ENCODE measurements at regions not wholly inside any gene's neighbourhood (a gene's known extent, or its start where the extent isn't known, plus 50 kb on each side); places are given as distances from the start of the nearest gene placed in this dataset.

- Histone ChIP-seq H4K20me1 (ENCODE audit: control insufficient read depth, insufficient read depth, low read length, poor library complexity, severe bottlenecking) (no peaks in the 10 kb centered on the region), H2AFZ (ENCODE audit: insufficient read depth, low read depth, low read length, poor library complexity, severe bottlenecking) (no peak overlapping the region), H3K27me3 (replicated peaks in 1 of 4; ENCODE audit: control extremely low read depth in 1 of 4, control insufficient read depth in 3 of 4, insufficient read depth in 4 of 4, low read length in 3 of 4) (no peaks in the 10 kb centered on the region), H3K79me2 (ENCODE audit: control insufficient read depth, insufficient read depth, low read length) (no peaks in the 10 kb centered on the region), H3K27ac (ENCODE audit: low read length in 2 of 2) (no peak overlapping the region), H3K4me3 (ENCODE audit: control extremely low read depth in 1 of 5, extremely low read depth in 1 of 5, insufficient read depth in 1 of 5, low read depth in 2 of 5, low read length in 4 of 5) (no peak overlapping the region), H3K4me1 (ENCODE audit: control insufficient read depth in 2 of 2, insufficient read depth in 2 of 2, low read length in 2 of 2) (peaks cover 18 to 19% of the 10 kb centered on the region in 2 donors), H3K9ac (ENCODE audit: low read length) (no peak overlapping the region), H3K9me3 (ENCODE audit: control extremely low read depth in 1 of 3, control insufficient read depth in 2 of 3, insufficient read depth in 1 of 3, low read length in 2 of 3) (no peaks in the 10 kb centered on the region), H3K36me3 (replicated peaks in 1 of 2; ENCODE audit: control extremely low read depth in 1 of 2, control insufficient read depth in 1 of 2, extremely low read depth in 1 of 2, insufficient read depth in 2 of 2, low read length in 1 of 2) (no peaks in the 10 kb centered on the region), H3K4me2 (replicated peaks; ENCODE audit: low read depth, low read length, poor library complexity, severe bottlenecking) (no peak overlapping the region)
- POLR2A ChIA-PET = no interaction called here
- H3K9me3 Mint-ChIP-seq (ENCODE audit: insufficient read depth) = no peaks in the 10 kb centered on the region
- H3K4me1 Mint-ChIP-seq = peaks cover 21% of the 10 kb centered on the region
- DNase-seq (no peak), ATAC-seq (ENCODE audit: low read depth) (no peak)
- H3K27ac Mint-ChIP-seq = no peak overlapping the region
- WGBS (ENCODE audit: insufficient coverage) = 100% methylated on average over 1 of the region's 3 CpGs
- no peaks in the 10 kb centered on the region for H3K27me3 Mint-ChIP-seq
- no peak for TF ChIP-seq CTCF (IDR thresholded peaks at IDR 0.05)
- no peak for TF ChIP-seq EZH2 (IDR thresholded peaks at IDR 0.05; ENCODE audit: borderline replicate concordance, insufficient read depth, low read depth, low read length, poor library complexity, severe bottlenecking)
- intact Hi-C loops (cut with micrococcal nuclease) = no loop called here
- CTCF ChIA-PET = no interaction called here
- H3K4me3 Mint-ChIP-seq = no peak overlapping the region
Measured at GRCh38 chr2:144698156-144698555, 178.2 kb upstream of the ZEB2 start.

- DNase-seq = no peak
- no peak overlapping the region for H3K27ac Mint-ChIP-seq
- H2AFZ ChIP-seq (ENCODE audit: insufficient read depth, low read depth, low read length, poor library complexity, severe bottlenecking) = no peak overlapping the region
- no peak overlapping the region for H3K9ac ChIP-seq (ENCODE audit: low read length)
- no peaks in the 10 kb centered on the region for H3K4me1 ChIP-seq (ENCODE audit: control insufficient read depth in 2 of 2, insufficient read depth in 2 of 2, low read length in 2 of 2)
- H3K4me3 Mint-ChIP-seq = no peak overlapping the region
- intact Hi-C loops (cut with micrococcal nuclease) = no loop called here
- no peak overlapping the region for H3K4me3 ChIP-seq (ENCODE audit: control extremely low read depth in 1 of 5, extremely low read depth in 1 of 5, insufficient read depth in 1 of 5, low read depth in 2 of 5, low read length in 4 of 5)
- WGBS (ENCODE audit: insufficient coverage) = no CpG with 5 or more reads among the region's 1 CpG
- H3K4me1 Mint-ChIP-seq = peaks cover 1% of the 10 kb centered on the region
- ChIA-PET POLR2A (no interaction called here), CTCF (no interaction called here)
- no peak for TF ChIP-seq EZH2 (IDR thresholded peaks at IDR 0.05; ENCODE audit: borderline replicate concordance, insufficient read depth, low read depth, low read length, poor library complexity, severe bottlenecking)
- no peak for TF ChIP-seq CTCF (IDR thresholded peaks at IDR 0.05)
- no peaks in the 10 kb centered on the region for H3K27me3 Mint-ChIP-seq
- no peaks in the 10 kb centered on the region for H3K79me2 ChIP-seq (ENCODE audit: control insufficient read depth, insufficient read depth, low read length)
- H3K27me3 ChIP-seq (replicated peaks in 1 of 4; ENCODE audit: control extremely low read depth in 1 of 4, control insufficient read depth in 3 of 4, insufficient read depth in 4 of 4, low read length in 3 of 4) = no peaks in the 10 kb centered on the region
- H4K20me1 ChIP-seq (ENCODE audit: control insufficient read depth, insufficient read depth, low read length, poor library complexity, severe bottlenecking) = no peaks in the 10 kb centered on the region
- H3K9me3 ChIP-seq (ENCODE audit: control extremely low read depth in 1 of 3, control insufficient read depth in 2 of 3, insufficient read depth in 1 of 3, low read length in 2 of 3) = no peaks in the 10 kb centered on the region
- no peaks in the 10 kb centered on the region for H3K9me3 Mint-ChIP-seq (ENCODE audit: insufficient read depth)
- no peak overlapping the region for H3K27ac ChIP-seq (ENCODE audit: low read length in 2 of 2)
- H3K4me2 ChIP-seq (replicated peaks; ENCODE audit: low read depth, low read length, poor library complexity, severe bottlenecking) = no peak overlapping the region
- H3K36me3 ChIP-seq (replicated peaks in 1 of 2; ENCODE audit: control extremely low read depth in 1 of 2, control insufficient read depth in 1 of 2, extremely low read depth in 1 of 2, insufficient read depth in 2 of 2, low read length in 1 of 2) = no peaks in the 10 kb centered on the region
- no peak for ATAC-seq (ENCODE audit: low read depth)
Measured at GRCh38 chr2:144695657-144696056, 175.7 kb upstream of the ZEB2 start.
